ENCODE measurements at regions not wholly inside any gene's neighbourhood (a gene's known extent, or its start where the extent isn't known, plus 50 kb on each side); places are given as distances from the start of the nearest gene placed in this dataset.

- no peak for TF ChIP-seq POLR2A (IDR thresholded peaks at IDR 0.05)
- TF ChIP-seq CTCF (IDR thresholded peaks at IDR 0.05), result no peak
These were observed 348.1 kb downstream of the GATA3 start for GRCh38 chr10:8402576-8402975.
